Inferior parietal cortex (tissue), 1 donor: ENCODE measurements at regions not wholly inside any gene's neighbourhood (a gene's known extent, or its start where the extent isn't known, plus 50 kb on each side); places are given as distances from the start of the nearest gene placed in this dataset.
"Not testable (repeated sequence)": the region's sequence is repeated elsewhere in the genome, so short reads cannot be mapped to it uniquely, and the experiment has no call there.

Experiments used
- DNase-seq: peaks from one replicate; pipeline ENCODE4 v3.0.0-alpha.2; 2016; ENCODE audit errors: extremely low spot score

DNA sequence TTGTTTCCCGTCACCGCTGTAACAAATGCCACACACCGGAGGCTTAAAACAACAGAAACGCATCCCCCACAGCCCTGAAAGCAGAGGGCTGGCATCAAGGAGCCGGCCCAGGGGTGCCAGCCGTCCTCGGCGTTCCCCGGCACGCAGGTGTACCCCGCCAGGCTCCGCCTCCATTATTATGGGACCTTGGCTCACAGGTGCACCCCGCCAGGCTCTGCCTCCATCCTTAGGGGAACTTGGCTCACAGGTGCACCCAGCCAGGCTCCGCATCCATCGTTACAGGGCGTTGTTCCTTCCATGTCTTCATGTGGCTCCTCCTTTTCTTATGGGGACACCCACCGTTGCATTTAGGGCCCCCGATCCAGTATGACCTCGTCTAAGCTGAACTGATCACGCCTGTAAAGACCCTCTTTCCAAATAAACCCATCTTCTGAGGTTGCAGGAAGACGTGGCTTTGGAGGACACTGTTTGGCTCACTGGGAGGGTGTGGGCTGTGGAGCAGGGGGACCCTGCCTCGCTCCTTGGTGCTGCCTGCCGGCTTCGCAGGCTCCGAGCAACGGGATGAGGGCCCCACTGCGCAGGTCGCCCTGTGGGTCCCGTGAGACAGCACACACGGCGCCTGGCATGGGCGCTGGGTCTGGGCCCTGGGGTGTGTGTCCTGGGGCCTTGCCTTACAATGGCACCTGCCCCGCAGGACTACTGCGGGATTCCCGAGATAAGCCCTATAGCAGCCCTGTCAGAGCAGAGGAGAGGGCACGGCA lies 154.9 kb upstream of the ZNF469 start:
- DNase-seq: not testable (repeated sequence)

DNA sequence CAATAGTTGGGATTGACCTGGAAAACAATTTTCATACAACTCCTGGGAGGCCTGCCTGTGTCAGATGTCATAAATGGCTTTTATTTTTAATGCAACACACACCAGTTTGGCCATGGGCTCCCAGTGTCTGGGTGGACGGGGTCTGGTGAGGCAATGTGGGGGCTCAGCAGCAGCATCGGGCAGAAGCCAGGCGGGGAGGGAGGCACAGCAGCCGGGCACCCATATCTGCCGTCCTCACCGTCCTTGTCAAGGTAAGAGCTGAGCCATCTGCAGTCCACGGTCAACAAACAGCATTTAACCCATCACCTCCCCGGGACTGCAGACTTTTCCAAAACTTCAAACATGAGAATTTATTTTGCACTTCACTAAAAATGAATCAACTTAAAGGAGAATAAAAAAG lies 154.0 kb upstream of the ZNF469 start:
- DNase-seq: not testable (repeated sequence)

DNA sequence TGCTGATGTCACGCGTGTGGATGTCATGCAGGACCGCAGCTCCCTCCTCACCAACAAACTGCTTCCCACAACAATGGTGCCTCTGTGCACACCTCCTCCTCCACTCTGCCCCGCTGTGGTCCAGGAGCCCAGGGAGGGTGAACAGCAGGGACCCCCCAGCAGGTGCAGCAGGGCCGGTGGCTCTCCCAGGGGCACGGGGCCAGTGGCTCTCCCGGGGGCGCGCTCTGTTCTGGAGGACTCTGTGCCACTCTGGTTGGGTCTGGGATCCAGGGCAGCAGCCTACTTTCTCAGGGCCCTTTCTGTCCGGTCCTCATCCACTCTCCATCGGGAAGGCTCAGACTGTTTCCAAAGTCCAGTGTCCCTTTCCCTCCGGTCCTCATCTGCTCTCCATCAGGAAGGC lies 153.0 kb upstream of the ZNF469 start:
- not testable (repeated sequence) for DNase-seq

DNA sequence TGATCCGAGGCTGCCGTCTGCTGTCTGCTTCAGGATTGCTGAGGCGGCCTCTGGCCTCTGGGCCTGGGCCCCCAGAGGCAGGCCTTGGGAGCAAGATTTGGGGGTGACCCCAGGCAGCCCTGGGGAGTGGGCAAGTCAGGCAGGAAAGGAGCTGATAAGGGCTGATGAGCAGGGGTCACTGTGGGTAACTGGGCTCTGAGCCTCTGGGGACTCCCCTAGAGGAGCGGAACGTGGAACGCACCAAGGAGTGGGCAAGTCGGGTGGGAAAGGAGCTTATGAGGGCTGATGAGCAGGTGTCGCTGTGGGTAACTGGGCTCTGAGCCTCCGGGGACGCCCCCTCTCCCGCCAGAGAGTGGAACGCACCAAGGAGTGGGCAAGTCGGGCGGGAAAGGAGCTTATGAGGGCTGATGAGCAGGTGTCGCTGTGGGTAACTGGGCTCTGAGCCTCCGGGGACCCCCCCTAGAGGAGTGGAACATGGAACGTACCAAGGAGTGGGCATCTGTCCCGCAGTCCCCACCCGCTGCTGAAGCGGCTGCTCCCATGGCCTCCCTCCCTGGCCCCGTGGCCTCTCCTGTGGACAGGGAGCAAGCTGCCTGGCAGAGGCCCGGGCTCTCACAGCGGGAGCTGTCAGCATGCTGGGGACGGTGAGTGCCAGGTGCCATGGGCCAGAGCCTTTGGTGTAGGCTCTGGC lies 152.3 kb upstream of the ZNF469 start:
- DNase-seq: not testable (repeated sequence)

DNA sequence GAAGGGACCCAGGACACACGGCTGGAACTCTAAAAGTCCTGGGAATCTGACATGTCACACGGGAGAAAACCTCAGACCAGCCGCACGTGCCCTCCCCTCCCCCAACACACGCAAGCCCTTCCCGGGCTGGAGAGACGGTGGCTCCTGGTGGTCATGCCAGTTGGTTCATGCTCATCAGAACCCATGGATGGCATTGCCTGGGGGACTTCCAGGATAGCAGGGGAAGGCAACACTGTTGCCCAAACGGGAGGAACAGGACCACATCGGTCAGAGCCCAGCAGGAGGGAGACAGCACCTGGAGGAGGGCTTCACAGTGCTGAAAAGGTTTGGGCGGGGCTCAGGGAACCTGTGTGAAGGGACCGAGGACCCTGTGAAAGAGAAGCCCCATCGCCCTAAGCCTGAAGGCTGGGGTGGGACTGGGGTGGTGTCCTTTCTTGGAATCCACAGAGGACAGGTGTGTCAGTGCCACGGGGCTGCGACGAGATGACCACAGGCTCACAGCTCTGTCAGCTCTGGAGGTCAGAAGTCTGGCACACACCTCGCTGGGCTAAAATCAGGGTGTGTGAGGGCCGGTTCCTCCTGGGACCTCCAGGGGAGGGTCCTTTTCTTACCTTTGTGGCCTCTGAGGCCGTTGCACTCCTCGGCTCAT lies 151.7 kb upstream of the ZNF469 start:
- not testable (repeated sequence) for DNase-seq

DNA sequence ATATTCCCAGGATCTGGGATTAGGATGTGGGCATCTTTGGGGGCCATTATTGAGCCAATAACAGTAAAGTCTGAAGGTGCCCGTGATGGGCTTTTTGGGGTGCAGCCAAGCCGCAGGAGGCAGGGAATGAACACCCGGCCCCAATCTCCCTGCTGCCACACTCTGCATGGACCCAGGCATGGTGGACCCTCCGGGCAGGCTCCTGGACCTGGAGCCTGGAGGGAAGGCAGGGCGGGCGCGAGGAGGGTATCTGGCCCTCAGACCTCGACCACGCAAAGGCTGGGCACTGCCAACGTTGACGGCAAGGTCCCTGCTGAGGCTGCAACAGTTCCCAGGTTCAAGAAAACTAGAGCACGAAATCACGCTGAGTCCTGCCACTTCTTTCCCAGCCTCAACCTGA lies 150.9 kb upstream of the ZNF469 start:
- DNase-seq: not testable (repeated sequence)

DNA sequence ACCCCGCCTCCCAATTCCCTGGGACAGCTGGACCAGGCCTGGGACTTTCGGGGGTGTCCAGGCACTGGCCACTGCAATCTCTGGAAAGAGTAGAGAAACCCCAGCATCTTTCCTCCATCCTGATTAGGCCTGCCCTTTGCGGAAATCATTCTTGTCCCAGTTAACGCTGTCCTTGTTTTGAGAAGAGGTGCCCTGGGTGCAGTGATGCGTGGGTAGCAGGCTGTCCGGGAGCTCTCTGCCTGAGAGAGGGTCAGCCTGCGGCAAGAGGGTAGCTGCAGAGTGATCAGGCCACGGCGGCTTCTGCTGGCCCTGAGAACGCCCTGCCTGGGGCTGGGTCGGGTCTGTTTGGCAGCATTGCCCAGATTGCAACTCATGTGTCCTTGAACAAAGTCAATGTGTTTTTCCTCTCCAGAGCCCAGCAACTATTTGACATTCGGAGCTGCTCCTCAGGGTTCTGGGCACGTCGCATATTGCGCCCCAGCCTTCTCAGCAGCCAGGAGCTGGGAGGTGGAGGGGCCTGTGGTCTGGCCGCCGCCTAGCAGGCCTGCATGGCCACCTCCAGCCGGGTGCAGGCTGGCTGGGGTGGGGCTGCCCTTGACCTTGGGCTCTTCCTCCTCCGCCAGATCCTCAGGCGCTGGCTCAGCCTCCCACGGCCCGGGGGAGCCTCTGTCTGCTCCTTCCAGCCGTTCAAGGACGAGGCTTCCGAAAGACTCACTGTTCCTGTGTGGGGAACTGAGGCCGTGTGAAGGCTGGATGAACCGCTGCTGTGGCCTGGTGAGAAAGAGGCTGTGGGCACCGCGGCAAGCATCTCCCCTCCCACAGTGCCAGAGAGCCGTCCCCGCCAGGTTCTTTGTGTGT lies 150.1 kb upstream of the ZNF469 start:
- not testable (repeated sequence) for DNase-seq

DNA sequence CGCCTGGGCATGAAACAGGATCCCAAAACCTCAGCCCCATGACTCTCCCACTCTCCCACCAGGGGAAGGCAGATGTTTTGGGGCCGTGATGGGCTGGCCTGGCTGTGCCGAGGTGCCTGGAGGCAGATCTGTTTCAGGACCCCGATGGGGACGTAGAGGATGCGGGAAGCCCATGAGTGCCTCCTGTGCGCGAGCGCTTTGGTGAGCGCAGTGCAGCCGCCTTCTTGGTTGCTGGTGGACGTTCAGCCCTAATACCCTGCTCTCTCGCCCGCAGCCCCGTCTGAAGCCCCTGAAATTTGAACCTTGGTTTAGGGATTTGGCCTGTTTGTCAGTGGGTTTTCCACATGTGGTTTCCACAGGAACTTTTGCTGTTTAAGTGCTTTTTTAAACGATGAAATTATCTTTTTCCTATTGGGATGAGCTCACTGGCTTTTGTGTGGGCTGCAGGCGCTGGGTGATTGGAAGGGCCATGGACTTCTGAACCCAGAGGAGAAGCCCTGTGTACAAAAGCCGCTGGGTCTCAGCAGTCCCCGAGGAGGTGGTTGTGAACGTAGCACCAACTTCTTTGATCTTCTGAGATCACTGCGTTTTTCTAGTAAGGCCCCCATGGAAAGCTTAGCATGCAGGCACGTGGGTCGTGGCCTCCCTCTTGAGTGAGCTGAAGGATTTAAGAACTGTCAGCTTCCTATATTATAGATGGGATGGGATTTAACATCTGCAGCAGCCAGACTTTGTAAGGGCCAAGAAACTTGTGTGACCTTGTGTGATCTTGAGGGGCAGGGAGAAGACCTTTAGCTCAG lies 148.9 kb upstream of the ZNF469 start:
- DNase-seq: not testable (repeated sequence)

DNA sequence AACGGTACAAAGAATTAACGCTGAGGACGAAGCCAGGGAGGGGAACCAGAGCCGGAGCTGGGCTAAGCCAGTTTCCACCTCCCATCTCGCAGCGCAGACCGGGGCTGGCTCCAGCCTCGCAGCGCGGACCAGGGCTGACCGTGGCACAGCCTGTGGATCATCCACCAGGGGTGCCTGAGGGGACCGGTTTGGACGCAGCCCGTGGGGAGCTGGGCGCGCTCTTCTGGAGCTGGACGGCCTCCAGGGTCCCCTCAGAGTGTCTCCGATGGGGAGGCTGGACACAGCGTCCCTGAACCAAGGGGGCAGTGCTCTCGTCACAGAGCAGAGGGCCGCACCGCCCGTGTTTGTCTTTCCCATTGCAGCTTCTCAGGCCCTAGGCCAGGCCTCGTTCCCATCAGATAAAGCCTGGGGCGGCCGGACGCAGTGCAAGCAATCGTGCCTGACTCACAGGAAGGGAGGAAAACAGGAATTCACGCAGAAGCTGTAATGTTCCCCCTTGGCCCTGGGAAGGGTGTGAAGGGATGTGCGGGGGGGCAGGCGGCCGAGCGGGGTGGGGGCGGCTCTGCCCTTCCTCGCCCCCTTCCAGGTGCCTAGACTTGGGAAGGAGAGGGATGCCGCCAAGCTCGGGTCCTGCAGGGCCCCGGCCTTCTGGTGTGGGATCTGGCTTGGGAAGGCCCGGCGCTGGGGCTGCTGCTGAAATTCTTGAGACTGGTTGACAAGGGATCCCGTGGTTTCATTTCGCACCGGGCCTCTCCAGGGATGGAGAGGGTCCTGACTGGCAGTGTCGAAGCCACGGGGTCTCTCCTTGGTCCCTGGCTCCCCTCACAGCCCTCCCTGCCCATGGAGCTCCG lies 148.1 kb upstream of the ZNF469 start:
- not testable (repeated sequence) for DNase-seq

DNA sequence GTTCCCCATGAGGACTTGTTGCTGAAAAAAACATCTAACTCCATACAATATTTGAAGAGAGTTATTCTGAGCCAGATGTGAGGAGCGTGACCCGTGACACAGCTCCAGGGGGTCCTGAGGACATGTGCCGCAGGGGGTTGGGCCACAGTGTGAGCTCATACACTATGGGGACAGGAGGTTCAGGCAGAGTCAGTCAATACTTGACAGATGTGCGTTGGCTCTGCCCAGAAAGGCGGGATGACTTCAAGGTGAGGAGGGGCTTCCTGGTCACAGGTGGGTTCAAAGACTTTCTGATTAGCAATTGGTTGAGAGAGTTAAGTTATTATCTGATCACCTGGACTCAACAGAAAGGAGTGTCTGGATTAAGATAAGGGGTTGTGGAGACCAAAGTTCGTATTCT lies 147.1 kb upstream of the ZNF469 start:
- not testable (repeated sequence) for DNase-seq

DNA sequence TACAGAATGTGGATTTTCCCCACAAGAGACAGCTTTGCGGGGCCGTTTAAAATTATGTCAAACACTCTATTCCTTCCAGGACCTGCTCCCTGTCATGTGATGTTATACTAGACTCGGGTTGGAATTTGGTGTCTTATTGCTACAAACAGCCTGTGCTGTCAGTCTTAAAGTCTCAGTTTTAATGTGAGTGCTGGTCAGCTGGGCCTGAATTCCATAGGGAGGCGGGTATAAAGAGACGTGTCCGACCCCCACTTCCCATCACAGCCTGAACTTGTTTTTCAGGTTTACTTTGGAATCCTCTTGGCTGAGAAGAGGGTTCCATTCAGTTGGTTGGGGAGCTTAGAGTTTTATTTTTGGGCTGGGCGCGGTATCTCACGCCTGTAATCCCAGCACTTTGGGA lies 146.5 kb upstream of the ZNF469 start:
- not testable (repeated sequence) for DNase-seq

DNA sequence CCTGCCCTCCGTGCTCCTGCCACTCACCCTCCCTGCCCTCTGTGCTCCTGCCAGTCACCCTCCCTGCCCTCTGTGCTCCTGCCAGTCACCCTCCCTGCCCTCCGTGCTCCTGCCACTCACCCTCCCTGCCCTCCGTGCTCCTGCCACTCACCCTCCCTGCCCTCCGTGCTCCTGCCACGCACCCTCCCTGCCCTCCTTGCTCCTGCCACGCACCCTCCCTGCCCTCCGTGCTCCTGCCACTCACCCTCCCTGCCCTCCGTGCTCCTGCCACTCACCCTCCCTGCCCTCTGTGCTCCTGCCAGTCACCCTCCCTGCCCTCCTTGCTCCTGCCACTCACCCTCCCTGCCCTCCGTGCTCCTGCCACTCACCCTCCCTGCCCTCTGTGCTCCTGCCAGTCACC lies 145.4 kb upstream of the ZNF469 start:
- not testable (repeated sequence) for DNase-seq

DNA sequence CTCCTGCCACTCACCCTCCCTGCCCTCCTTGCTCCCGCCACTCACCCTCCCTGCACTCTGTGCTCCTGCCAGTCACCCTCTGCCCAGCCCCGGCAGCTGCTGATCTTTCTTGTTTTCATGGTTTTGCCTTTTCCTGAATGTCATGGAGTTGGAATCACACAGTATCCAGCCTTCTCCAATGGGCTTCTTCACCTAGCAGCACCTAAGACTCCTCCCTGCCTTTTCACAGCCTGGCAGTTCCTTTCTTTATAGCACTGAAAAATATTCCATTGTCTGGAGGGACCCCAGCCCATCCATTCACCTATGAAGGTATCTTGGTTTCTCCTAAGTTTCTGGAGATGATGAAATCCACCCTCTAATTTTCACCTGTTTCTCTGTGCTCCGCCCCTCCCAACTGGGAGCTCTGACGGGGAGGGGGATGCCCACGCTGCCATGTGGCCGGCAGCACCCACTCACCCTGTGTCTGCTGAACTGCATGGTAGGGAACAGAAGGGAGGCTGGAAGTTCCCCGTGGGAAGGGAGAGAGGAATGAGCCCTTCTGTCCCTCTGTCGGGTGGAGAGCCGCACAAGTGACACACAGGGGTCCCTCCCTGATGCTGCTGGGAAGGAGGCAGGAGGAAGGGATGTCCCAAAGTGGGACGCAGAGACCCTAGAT lies 144.9 kb upstream of the ZNF469 start:
- DNase-seq: not testable (repeated sequence)

DNA sequence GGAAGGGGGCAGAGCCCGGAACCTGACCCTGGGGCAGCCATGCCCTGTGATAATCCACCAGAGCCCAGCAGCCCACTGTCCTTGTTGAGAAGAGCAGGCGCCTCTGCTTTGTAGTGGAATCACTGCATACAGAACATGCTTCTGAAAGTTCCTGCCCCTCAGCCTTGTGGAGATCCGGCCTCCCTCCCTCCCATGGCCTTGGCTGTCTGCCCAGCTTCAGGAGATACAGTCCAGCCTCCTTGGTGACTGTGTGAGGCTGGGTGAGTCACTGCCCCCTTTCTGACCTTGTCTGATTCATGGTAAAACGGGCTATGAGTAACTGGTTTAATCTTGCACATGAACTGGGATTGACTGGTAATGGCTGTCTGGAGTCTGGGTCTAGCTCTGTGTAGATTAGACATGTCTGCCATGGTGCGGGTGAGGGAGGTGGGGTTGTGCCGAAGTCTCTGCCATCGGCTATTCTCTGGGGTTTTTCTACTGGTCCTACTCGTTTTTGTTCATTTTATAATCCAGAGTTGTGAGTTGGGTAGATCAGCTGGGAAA lies 144.0 kb upstream of the ZNF469 start:
- DNase-seq: not testable (repeated sequence)

DNA sequence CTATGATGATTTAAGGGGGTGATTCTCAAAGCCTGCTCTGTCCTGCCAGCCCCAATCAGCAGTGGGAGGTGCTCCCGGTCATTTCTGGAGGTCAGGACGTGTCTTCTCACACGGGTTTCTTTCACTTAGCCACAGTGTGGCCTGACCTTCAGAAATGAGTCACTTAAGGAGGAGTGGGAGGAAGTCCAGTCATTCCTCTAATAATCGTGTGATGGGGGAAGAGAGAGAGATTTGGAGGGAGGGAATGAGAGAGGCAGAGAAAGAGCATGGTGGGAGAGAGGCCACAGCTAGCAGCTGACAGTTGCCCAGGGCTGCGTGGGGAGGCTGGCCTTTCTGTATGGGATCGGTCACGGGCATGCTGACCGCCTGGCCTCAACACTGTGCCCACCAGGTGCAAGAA lies 142.6 kb upstream of the ZNF469 start:
- DNase-seq: not testable (repeated sequence)

DNA sequence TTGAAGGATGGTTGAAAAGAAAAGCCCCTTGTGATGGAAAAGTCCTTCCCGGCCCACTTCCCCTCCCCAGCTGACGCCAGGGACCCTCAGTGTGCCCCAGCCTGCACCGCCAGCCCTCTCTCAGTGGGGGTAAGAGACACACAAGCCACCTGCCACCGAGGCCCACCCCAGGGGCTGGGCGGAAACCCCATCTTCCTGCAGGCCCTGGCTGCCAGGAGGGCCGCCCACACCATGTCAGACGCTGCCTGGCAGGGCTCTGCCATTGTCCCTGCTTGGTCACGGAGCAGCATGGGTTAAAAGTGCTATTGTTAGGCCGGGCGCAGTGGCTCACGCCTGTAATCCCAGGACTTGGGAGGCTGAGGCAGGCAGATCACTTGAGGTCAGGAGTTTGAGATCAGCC lies 142.0 kb upstream of the ZNF469 start:
- DNase-seq: not testable (repeated sequence)

DNA sequence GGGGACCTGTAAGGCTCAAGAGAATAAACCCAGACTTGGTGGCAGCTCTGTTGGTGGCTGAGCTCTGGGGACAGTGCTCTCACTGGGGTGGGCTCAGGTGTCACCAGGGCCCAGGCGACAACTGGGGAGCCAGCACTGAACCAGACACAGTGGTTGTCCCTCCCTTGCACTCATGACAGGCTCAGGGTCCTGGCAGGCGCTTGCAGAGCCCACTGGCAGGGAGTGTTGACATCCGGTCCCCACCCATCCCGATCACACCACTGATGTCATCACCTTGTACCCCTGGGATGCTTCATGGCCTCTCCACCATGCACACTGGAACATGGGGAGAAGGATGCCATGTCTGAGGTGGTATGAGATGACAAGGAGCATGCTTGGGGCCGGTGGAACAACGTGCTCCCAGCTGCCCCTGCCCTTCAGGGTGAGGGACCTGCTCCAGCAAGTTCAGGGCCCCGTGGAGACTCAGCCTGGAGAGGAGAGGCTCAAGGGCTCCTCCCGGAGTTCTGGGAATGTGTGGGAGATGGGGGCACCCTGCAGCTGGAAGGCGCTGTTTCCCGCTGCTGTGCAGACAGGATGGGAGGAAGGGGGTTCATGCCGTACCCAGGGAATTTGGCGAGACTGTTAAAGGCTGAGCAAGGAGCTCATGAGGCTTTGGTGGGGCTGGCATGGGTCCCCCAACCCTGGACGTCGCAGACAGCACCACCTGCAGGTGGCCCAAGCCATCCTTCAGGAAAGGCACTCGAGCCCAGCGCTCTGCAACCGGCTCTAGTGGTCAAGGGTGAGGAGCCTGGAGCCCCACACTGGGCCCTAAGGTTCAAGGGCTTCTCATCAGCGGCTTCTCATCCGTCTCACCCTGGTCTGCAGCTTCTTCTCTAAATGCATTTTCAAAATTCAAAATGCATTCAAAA lies 141.1 kb upstream of the ZNF469 start:
- DNase-seq: not testable (repeated sequence)
